Breast epithelium (tissue), 3 donors: ENCODE measurements at regions not wholly inside any gene's neighbourhood (a gene's known extent, or its start where the extent isn't known, plus 50 kb on each side); places are given as distances from the start of the nearest gene placed in this dataset.

Experiments
- POLR2A ChIP-seq: fragments of 450-650 bp; IDR thresholded peaks from one replicate; pipeline ENCODE4 v1.6.1; 2016; ENCODE audit warnings: antibody characterized with exemption, mild to moderate bottlenecking, moderate library complexity
- POLR2AphosphoS5 ChIP-seq, 3 donors: sonication (generic); formaldehyde crosslinking; IDR thresholded peaks; one replicate each; pipeline ENCODE4 v1.6.1; 2017; ENCODE audit warnings: antibody characterized with exemption in 3 of 3
- TF ChIP-seq, protein P1 (sequence below), 3 donors: fragments of 450-650 bp; IDR thresholded peaks; one replicate each; pipeline ENCODE4 v1.5.1; 2016 to 2017; ENCODE audit warnings: antibody characterized with exemption in 3 of 3, mild to moderate bottlenecking in 3 of 3, moderate library complexity in 3 of 3

DNA sequence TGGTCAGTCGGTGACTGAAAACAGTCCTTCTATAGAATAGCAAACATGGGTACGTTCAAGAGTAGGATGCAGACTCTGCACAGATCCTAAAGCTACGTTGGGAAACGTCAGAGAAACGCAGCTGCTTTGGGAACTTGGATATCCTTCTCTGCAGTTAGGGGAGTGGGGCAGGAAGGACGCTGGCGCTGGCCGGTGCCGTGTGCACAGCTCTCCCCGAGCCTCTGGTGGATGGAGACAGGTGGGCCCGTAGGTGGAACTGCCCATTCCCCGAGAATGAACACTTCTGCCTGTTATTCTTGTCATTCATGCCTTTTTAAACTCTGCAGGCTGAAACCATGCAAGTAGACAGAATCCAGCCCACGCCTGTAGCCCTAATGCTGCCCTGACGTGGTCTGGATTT lies 91.7 kb upstream of the MBOAT2 start:
- TF ChIP-seq, protein P1, sequence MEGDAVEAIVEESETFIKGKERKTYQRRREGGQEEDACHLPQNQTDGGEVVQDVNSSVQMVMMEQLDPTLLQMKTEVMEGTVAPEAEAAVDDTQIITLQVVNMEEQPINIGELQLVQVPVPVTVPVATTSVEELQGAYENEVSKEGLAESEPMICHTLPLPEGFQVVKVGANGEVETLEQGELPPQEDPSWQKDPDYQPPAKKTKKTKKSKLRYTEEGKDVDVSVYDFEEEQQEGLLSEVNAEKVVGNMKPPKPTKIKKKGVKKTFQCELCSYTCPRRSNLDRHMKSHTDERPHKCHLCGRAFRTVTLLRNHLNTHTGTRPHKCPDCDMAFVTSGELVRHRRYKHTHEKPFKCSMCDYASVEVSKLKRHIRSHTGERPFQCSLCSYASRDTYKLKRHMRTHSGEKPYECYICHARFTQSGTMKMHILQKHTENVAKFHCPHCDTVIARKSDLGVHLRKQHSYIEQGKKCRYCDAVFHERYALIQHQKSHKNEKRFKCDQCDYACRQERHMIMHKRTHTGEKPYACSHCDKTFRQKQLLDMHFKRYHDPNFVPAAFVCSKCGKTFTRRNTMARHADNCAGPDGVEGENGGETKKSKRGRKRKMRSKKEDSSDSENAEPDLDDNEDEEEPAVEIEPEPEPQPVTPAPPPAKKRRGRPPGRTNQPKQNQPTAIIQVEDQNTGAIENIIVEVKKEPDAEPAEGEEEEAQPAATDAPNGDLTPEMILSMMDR (IDR thresholded peaks at IDR 0.05) = no peak
- no peak for TF ChIP-seq POLR2AphosphoS5 (IDR thresholded peaks at IDR 0.05)
- no peak for TF ChIP-seq POLR2A
